ENCODE measurements at regions not wholly inside any gene's neighbourhood (a gene's known extent, or its start where the extent isn't known, plus 50 kb on each side); places are given as distances from the start of the nearest gene placed in this dataset.

DNA sequence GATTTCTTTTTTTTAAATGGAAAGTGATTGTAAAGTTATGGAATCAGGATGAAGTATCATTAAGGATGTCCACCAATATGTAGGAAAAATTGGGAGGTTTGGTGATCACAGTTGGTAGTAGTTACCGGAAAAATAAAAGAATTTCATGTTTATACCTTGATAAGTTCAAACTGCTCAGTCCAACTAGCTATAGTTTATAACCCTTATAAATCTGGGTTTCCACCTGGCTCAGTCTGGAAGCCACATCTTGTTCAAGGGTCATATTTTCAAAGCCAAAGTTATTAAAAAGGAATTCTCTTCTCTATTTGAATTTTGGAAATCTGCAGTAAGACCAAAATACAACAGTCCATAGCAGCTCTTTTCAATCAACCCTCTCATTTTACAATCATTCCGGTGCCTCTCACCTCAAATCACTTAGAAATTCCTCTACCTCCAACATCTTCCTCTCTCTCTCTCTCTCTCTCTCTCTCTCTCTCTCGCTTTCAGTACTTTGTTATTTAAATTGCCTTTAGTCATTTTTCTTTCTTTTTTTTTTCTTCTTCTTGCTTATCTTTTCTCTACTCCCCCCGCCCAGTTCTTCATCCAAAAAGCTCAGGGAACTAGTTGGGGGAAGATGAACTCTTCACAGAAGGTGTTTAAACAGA is 186.2 kb upstream of the TBC1D5 start:
- intact Hi-C loops (cut with DNase I; ENCODE audit: low total_unique reads) = no loop called here
- ATAC-seq = no peak
- no peak for DNase-seq
- Histone ChIP-seq H3K4me3 (no peak overlapping the region), H3K27ac (no peak overlapping the region), H3K27me3 (no peaks in the 10 kb centered on the region), H3K9me3 (no peaks in the 10 kb centered on the region), H3K36me3 (no peaks in the 10 kb centered on the region), H3K4me1 (no peaks in the 10 kb centered on the region)
- in situ Hi-C loops (cut with MboI; ENCODE audit: low sequenced_read_pairs in 4 of 4) = no loop called here
- TF ChIP-seq POLR2A (IDR thresholded peaks at IDR 0.05) = no peak
- no peak for TF ChIP-seq CTCF (IDR thresholded peaks at IDR 0.05 in 4 of 5, conservative IDR thresholded peaks at IDR 0.05 in 1 of 5)

DNA sequence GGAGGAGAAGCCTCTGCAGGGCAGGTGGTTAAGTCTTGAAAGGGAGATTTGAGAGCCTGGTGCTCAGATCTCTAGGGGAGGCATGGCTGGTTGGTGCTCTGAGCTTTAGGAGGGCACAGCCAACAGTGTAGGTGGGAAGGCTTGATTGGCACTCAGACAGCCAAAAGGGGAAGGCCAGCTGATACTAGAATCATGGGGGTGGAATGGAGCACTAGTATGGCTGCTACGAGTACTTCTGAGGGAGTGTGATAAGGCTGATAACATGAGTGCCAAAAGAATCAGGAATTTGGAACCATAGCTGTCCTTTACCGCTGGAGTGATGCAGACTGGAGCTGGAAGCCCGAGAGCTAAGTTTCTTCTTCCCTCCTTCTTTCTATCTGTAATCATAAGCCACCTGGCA is 184.6 kb upstream of the TBC1D5 start:
- H3K4me3 ChIP-seq = no peak overlapping the region
- intact Hi-C loops (cut with DNase I; ENCODE audit: low total_unique reads) (no loop called here), in situ Hi-C loops (cut with MboI; ENCODE audit: low sequenced_read_pairs in 4 of 4) (no loop called here)
- H3K4me1 ChIP-seq = no peaks in the 10 kb centered on the region
- no peaks in the 10 kb centered on the region for H3K9me3 ChIP-seq
- H3K27me3 ChIP-seq = no peaks in the 10 kb centered on the region
- ATAC-seq (no peak), DNase-seq (no peak)
- H3K27ac ChIP-seq = no peak overlapping the region
- H3K36me3 ChIP-seq = no peaks in the 10 kb centered on the region
- no peak for TF ChIP-seq POLR2A (IDR thresholded peaks at IDR 0.05)

GRCh38 chr3:17915341-17915740 is 172.9 kb upstream of the TBC1D5 start:
- no peaks in the 10 kb centered on the region for H3K36me3 ChIP-seq
- H3K4me1 ChIP-seq = no peaks in the 10 kb centered on the region
- in situ Hi-C loops (cut with MboI; ENCODE audit: low sequenced_read_pairs in 4 of 4) = no loop called here
- DNase-seq = no peak
- TF ChIP-seq CTCF (IDR thresholded peaks at IDR 0.05 in 4 of 5, conservative IDR thresholded peaks at IDR 0.05 in 1 of 5) (no peak), POLR2A (IDR thresholded peaks at IDR 0.05) (no peak)
- no peak for ATAC-seq
- intact Hi-C loops (cut with DNase I; ENCODE audit: low total_unique reads) = no loop called here
- no peaks in the 10 kb centered on the region for H3K27me3 ChIP-seq
- no peaks in the 10 kb centered on the region for H3K9me3 ChIP-seq
- no peak overlapping the region for H3K4me3 ChIP-seq
- no peak overlapping the region for H3K27ac ChIP-seq

DNA sequence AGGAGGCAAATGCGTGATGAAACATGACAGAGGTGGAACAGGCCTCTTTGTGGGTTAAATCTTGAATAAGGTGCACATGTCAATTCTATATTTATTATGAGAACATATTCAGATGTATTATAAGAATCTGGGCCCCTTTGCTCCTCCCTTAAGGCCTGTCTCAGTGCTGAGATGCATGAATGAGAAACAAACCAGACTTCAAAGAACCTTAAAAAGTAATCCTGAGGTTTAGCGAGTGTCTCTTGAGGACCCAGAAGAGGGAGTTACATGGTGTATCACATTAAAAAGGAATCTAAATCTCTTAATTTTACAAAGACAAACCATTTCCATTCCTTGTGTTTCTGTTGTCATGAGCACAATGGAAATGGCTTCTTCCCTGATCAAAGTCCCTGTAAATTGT is 170.9 kb upstream of the TBC1D5 start:
- intact Hi-C loops (cut with DNase I; ENCODE audit: low total_unique reads) (no loop called here), in situ Hi-C loops (cut with MboI; ENCODE audit: low sequenced_read_pairs in 4 of 4) (no loop called here)
- Histone ChIP-seq H3K36me3 (no peaks in the 10 kb centered on the region), H3K27me3 (no peaks in the 10 kb centered on the region), H3K4me3 (no peak overlapping the region), H3K4me1 (no peaks in the 10 kb centered on the region), H3K9me3 (no peaks in the 10 kb centered on the region), H3K27ac (no peak overlapping the region)
- DNase-seq (no peak), ATAC-seq (no peak)
- TF ChIP-seq POLR2A (IDR thresholded peaks at IDR 0.05) = no peak
- TF ChIP-seq CTCF (IDR thresholded peaks at IDR 0.05 in 4 of 5, conservative IDR thresholded peaks at IDR 0.05 in 1 of 5) = no peak

DNA sequence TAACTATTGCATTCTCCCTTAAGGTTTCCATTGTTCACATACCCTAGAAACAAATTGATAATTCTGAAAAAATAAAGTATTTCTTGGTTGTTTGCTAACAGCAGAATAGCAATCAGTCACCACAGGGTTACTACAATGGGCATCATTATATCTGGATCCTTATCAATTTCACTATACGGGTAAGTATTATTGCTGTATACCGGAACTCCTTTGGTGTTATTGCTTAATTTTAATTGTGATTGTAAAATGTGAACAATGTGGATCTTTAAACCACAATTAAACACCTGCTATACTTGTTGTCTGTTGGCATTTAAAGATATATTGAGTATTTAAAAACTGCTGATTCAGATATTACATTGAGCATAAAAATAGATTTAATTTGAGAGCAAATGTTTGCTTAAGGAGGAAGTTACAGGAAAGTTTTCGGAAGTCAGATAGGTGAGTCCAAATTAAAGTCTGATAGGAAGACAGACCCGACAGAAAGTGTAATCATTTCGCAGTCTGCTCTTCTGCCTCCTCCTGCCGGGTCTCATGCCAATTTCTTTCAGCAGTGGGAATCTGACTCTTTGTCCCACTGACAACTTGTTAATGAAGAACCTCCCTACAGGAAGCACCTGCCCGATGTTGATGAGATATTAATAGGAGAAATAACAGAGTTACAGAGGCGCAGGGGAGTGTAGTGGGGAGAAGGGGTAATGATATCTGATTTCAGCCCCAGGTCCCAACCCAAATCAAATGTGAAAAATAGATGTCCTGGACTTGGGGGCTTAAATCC is 169.7 kb upstream of the TBC1D5 start:
- DNase-seq = no peak
- ATAC-seq = no peak
- in situ Hi-C loops (cut with MboI; ENCODE audit: low sequenced_read_pairs in 4 of 4) (no loop called here), intact Hi-C loops (cut with DNase I; ENCODE audit: low total_unique reads) (no loop called here)
- TF ChIP-seq POLR2A (IDR thresholded peaks at IDR 0.05) (no peak), CTCF (IDR thresholded peaks at IDR 0.05 in 4 of 5, conservative IDR thresholded peaks at IDR 0.05 in 1 of 5) (no peak)
- H3K27me3 ChIP-seq = no peaks in the 10 kb centered on the region
- no peaks in the 10 kb centered on the region for H3K9me3 ChIP-seq
- H3K36me3 ChIP-seq = no peaks in the 10 kb centered on the region
- H3K4me3 ChIP-seq = no peak overlapping the region
- no peak overlapping the region for H3K27ac ChIP-seq
- no peaks in the 10 kb centered on the region for H3K4me1 ChIP-seq
